ENCODE measurements at regions not wholly inside any gene's neighbourhood (a gene's known extent, or its start where the extent isn't known, plus 50 kb on each side); places are given as distances from the start of the nearest gene placed in this dataset.

GRCh38 chr5:116935561-116936162 is 361.0 kb upstream of the SEMA6A start:
- no peak for TF ChIP-seq CTCF (IDR thresholded peaks at IDR 0.05)
- no peak for TF ChIP-seq EZH2 (IDR thresholded peaks at IDR 0.05)
- TF ChIP-seq EZH2phosphoT487 (IDR thresholded peaks at IDR 0.05), result no peak

All from neural progenitor cell (in vitro differentiated cells).